Activated CD4-positive, alpha-beta memory T cell treated with anti-CD3 and anti-CD28 coated beads, Interleukin-2, amount 10 ng/mL, durations not matched to agents 7 days and 5 days (primary cell): ENCODE measurements at regions not wholly inside any gene's neighbourhood (a gene's known extent, or its start where the extent isn't known, plus 50 kb on each side); places are given as distances from the start of the nearest gene placed in this dataset.

Source experiments
- CTCF ChIA-PET: fragments of 350-600 bp; sonication (Branson Sonifier 250); formaldehyde crosslinking; loops from one replicate; lab custom pipeline; 2021; ENCODE audit warnings: antibody characterized with exemption, inconsistent platforms; lab: Charles Lee
- POLR2A ChIA-PET: fragments of 350-600 bp; sonication (Branson Sonifier 250); formaldehyde crosslinking; loops from one replicate; lab custom pipeline; 2021; ENCODE audit warnings: antibody characterized with exemption; lab: Charles Lee
- DNase-seq: peaks from one replicate; pipeline ENCODE4 v3.0.0-alpha.2; 2020
- H3K27ac Mint-ChIP-seq: one replicate; pipeline ENCODE4 v1.8.0; 2021; ENCODE audit warnings: mild to moderate bottlenecking, mixed read lengths
- H3K27me3 Mint-ChIP-seq: one replicate; pipeline ENCODE4 v1.8.0; 2021; ENCODE audit warnings: mixed read lengths
- H3K36me3 Mint-ChIP-seq: one replicate; pipeline ENCODE4 v1.8.0; 2021; ENCODE audit warnings: low read depth, mixed read lengths
- H3K4me1 Mint-ChIP-seq: one replicate; pipeline ENCODE4 v1.8.0; 2021; ENCODE audit warnings: mixed read lengths
- H3K4me3 Mint-ChIP-seq: one replicate; pipeline ENCODE4 v1.8.0; 2021; ENCODE audit warnings: mild to moderate bottlenecking, mixed read lengths
- H3K9me3 Mint-ChIP-seq: one replicate; pipeline ENCODE4 v1.8.0; 2021; ENCODE audit warnings: mixed read lengths

DNA sequence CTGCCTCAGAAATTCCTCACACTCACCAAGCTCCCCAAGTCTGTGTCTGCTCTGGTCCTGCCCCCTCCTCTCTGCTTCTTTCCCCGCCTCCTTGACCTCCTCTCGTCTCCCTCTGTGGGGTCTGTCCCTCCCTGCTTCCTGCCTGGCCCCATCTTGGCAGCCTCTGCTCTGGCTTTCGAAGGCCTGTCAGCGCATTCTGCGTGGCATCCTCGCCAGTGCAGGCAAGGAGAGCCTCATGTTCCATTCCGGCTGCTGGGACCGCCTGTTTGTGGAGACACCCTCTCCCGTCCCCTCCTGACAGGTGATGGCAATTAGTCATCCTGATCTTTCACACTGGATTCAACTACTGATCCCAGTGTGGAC lies 51.7 kb upstream of the COL13A1 start:
- DNase-seq = no peak
- no peaks in the 10 kb centered on the region for H3K9me3 Mint-ChIP-seq
- H3K4me1 Mint-ChIP-seq = peaks cover 2% of the 10 kb centered on the region
- H3K36me3 Mint-ChIP-seq = no peaks in the 10 kb centered on the region
- ChIA-PET CTCF (no interaction called here), POLR2A (no interaction called here)
- H3K27me3 Mint-ChIP-seq = peaks cover 56% of the 10 kb centered on the region
- H3K27ac Mint-ChIP-seq = no peak overlapping the region
- H3K4me3 Mint-ChIP-seq = no peak overlapping the region

DNA sequence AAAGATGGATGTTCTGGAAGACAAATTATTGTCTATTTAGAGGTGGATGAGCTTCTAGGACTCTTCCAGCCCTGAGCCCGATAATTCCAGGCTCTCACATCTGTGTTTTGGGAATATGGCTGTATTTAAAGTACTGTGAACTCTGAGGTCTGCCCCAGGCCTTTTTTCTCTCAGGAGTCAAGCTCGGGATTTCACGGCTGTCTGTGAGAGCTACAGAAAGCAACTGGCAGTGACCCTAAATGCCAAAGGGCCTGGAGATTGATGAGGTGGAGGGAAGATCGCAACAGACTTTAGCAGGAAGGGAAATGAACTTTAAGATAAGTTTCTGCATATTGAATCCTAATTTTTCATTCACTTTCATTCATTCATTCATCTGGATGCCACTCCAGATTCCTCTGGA lies 51.0 kb upstream of the COL13A1 start:
- Mint-ChIP-seq H3K27me3 (peaks cover 49% of the 10 kb centered on the region), H3K4me1 (no peaks in the 10 kb centered on the region), H3K4me3 (no peak overlapping the region), H3K9me3 (no peaks in the 10 kb centered on the region), H3K27ac (no peak overlapping the region), H3K36me3 (no peaks in the 10 kb centered on the region)
- POLR2A ChIA-PET = no interaction called here
- CTCF ChIA-PET = no interaction called here
- DNase-seq = no peak

DNA sequence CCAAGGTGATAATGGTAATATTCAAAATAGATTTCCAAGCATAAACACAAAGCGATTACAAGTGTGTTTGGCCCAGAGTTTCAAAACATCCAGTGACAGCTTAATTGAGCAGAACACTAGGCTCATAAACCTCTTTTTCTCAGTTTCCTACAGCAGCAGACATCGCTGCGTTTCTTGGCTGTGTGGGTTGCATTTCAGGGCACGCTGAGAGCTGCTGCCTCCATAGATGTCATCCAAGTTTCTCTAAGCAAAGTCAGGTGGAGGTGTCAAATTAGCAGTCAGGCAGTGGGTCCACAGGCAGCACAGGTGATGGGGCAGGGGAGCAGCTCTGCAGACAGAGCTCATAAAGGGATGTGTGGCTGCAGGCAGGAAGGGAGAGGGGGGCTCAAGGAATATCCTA lies 50.5 kb upstream of the COL13A1 start:
- no peak for DNase-seq
- ChIA-PET CTCF (no interaction called here), POLR2A (no interaction called here)
- no peaks in the 10 kb centered on the region for H3K9me3 Mint-ChIP-seq
- no peak overlapping the region for H3K4me3 Mint-ChIP-seq
- peaks cover 45% of the 10 kb centered on the region for H3K27me3 Mint-ChIP-seq
- no peaks in the 10 kb centered on the region for H3K4me1 Mint-ChIP-seq
- H3K36me3 Mint-ChIP-seq = no peaks in the 10 kb centered on the region
- H3K27ac Mint-ChIP-seq = no peak overlapping the region
